ENCODE measurements at regions not wholly inside any gene's neighbourhood (a gene's known extent, or its start where the extent isn't known, plus 50 kb on each side); places are given as distances from the start of the nearest gene placed in this dataset.
"Not testable (repeated sequence)": the region's sequence is repeated elsewhere in the genome, so short reads cannot be mapped to it uniquely, and the experiment has no call there.

GRCh38 chr7:76133839-76134238, 67.9 kb upstream of the SRRM3 start:
- WGBS (ENCODE audit: missing lambda C conversion rate), result 37% methylated on average over 3 of the region's 3 CpGs
- no peak for TF ChIP-seq SMC3 (IDR thresholded peaks at IDR 0.05)
- no peak for TF ChIP-seq ZFP36 (IDR thresholded peaks at IDR 0.05; ENCODE audit: borderline replicate concordance, partially characterized antibody)
- TF ChIP-seq ZC3H11A (IDR thresholded peaks at IDR 0.05), result no peak
- TF ChIP-seq ZNF302 (CRISPR knock-in tag; IDR thresholded peaks at IDR 0.05), result no peak
- no peak for TF ChIP-seq REST (IDR thresholded peaks at IDR 0.05)
- no peak for TF ChIP-seq JUNB (IDR thresholded peaks at IDR 0.05)
- TF ChIP-seq RAD21 (conservative IDR thresholded peaks at IDR 0.05 in 1 of 2, IDR thresholded peaks at IDR 0.05 in 1 of 2), result no peak
- no peak for TF ChIP-seq PBX3 (IDR thresholded peaks at IDR 0.05)
- TF ChIP-seq EP300 (IDR thresholded peaks at IDR 0.05), result no peak
- no peak for TF ChIP-seq POLR2AphosphoS2 (conservative IDR thresholded peaks at IDR 0.05; ENCODE audit: low read length)
- TF ChIP-seq HOXB5 (CRISPR knock-in tag; IDR thresholded peaks at IDR 0.05), result no peak
- no peak for TF ChIP-seq POLR2A (IDR thresholded peaks at IDR 0.05; ENCODE audit: low read length)
- TF ChIP-seq RARB (CRISPR knock-in tag; IDR thresholded peaks at IDR 0.05), result no peak
- TF ChIP-seq PHF8 (IDR thresholded peaks at IDR 0.05; ENCODE audit: borderline replicate concordance, low read depth), result no peak
- TF ChIP-seq, protein P1, sequence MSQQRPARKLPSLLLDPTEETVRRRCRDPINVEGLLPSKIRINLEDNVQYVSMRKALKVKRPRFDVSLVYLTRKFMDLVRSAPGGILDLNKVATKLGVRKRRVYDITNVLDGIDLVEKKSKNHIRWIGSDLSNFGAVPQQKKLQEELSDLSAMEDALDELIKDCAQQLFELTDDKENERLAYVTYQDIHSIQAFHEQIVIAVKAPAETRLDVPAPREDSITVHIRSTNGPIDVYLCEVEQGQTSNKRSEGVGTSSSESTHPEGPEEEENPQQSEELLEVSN (IDR thresholded peaks at IDR 0.05; ENCODE audit: borderline replicate concordance, low read depth), result no peak
- no peak for TF ChIP-seq EHMT2 (IDR thresholded peaks at IDR 0.05; ENCODE audit: low read depth)
- TF ChIP-seq CHD2 (IDR thresholded peaks at IDR 0.05; ENCODE audit: low read length, partially characterized antibody), result no peak
- no peak for TF ChIP-seq TP53 (CRISPR knock-in tag; IDR thresholded peaks at IDR 0.05)
- TF ChIP-seq MAZ (IDR thresholded peaks at IDR 0.05; ENCODE audit: borderline replicate concordance, low read depth, low read length), result no peak
- no peak for TF ChIP-seq HES2 (IDR thresholded peaks at IDR 0.05)
- Histone ChIP-seq H3K27ac (no peak overlapping the region), H3K4me1 (peaks cover 11% of the 10 kb centered on the region; the same call in 2 of the 3 replicates), H3K9me3 (no peaks in the 10 kb centered on the region), H3K4me3 (no peak overlapping the region), H3K4me2 (no peak overlapping the region)
- FAIRE-seq (no peak), ATAC-seq (no peak), DNase-seq (ENCODE audit: low read depth in 1 of 2, low spot score in 1 of 2) (no peak)
- CTCF ChIA-PET, result interaction anchor here (1.2 to 7.9 kb wide), 2 partner anchors 63 to 219 kb away, joined by 3 to 151 read pairs; partner anchors contain the start of gene POR
- POLR2A ChIA-PET, result no interaction called here

GRCh38 chr7:76135263-76135662, 66.4 kb upstream of the SRRM3 start:
- H3K4me1 ChIP-seq; H3K4me3 ChIP-seq; H3K9me3 ChIP-seq; ATAC-seq; DNase-seq (ENCODE audit: low read depth in 1 of 2, low spot score in 1 of 2); H3K27ac ChIP-seq; FAIRE-seq; H3K4me2 ChIP-seq; POLR2A ChIA-PET: not testable (repeated sequence)
- CTCF ChIA-PET, result interaction anchor here (7.9 kb wide), 1 partner anchor 65 kb away, joined by 151 read pairs; no protein-coding TSS in a partner anchor
- 18% methylated on average over 2 of the region's 2 CpGs for WGBS (ENCODE audit: missing lambda C conversion rate)

DNA sequence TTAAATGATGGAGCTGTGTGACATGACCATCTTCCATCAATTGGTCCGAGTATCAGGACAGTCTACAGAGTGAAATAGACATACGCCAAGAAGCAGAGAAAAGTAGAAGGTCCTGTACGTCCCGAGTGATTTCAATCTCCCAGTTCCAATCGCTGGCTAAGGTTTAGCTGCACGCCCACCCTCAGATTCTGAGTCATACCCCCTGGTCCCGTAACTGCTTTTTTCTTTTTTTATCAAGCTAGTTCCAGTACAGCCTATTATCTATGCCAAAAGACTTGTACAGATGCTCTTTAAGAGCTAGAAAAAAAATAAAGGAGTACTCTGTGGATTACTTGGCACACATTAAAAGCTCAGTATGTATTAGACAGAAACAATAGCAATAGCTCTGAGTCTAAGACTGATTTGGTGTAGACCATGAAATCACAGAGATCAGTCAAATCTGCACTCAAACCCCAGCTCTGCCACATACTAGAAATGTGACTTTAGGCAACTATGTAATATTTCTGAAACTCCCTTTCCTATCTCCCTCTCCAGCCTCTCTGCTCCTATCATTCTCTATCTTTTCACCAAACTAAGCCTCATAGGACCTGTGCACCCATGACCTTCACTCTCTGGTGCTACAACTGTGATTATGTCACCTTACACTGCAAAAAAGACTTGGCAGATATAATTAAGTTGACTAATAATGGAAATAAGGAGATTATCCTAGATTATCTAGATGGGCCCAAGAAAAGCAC, 63.0 kb upstream of the SRRM3 start:
- H3K4me2 ChIP-seq; POLR2A ChIA-PET; FAIRE-seq; H3K4me3 ChIP-seq; DNase-seq (ENCODE audit: low read depth in 1 of 2, low spot score in 1 of 2); H3K9me3 ChIP-seq; H3K4me1 ChIP-seq; H3K27ac ChIP-seq: not testable (repeated sequence)
- 0 out of 6 replicates have a peak, but pooled peaks of 1 of the 2 experiments have one; percentile 24 for ATAC-seq
- WGBS (ENCODE audit: missing lambda C conversion rate), result 67% methylated on average over 7 of the region's 7 CpGs
- CTCF ChIA-PET, result interaction anchor here (0.7 to 1.3 kb wide), 4 partner anchors 20 to 124 kb away, joined by 3 to 5 read pairs (median 4); no protein-coding TSS in a partner anchor
